ENCODE measurements at regions not wholly inside any gene's neighbourhood (a gene's known extent, or its start where the extent isn't known, plus 50 kb on each side); places are given as distances from the start of the nearest gene placed in this dataset.

DNA sequence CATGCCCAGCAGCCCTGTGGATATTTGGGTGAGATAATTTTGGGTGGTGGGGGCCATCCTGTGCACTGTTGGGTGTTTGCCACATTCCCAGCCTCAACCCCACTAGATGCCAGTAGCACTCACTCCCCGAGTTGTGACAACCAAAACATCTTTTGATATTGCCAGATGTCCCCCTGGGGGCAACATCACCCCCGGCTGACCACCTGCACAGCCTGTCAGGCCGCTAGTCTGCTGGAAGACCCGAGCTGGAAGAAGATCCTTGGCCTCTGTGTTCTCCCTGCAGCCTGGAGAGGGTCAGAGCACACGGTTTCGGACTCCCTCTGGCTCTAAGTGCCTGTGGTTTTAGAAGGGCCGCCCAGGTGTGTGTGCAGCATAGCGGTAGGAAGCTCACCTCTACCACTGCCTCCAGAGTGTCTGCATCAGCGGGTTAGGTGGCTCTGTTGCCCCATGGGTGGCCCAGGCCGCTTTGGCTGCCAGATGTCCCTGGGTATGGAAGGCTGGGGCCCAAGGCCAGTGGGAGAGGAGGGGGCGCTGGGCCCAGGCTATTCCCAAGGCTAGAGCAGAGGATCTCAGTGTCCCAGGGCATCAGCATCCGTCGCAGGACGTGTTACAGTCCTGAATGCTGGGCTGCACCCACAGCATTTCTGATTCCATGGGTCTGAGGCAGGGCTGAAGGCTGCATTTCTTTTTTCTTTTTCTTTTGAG lies 195.8 kb upstream of the GSE1 start:
- intact Hi-C loops (cut with DNase I; ENCODE audit: low total_unique reads): no loop called here
- 94 to 95% methylated on average over 10 to 13 of the region's 14 CpGs for WGBS, 2 donors
- TF ChIP-seq, protein P1, sequence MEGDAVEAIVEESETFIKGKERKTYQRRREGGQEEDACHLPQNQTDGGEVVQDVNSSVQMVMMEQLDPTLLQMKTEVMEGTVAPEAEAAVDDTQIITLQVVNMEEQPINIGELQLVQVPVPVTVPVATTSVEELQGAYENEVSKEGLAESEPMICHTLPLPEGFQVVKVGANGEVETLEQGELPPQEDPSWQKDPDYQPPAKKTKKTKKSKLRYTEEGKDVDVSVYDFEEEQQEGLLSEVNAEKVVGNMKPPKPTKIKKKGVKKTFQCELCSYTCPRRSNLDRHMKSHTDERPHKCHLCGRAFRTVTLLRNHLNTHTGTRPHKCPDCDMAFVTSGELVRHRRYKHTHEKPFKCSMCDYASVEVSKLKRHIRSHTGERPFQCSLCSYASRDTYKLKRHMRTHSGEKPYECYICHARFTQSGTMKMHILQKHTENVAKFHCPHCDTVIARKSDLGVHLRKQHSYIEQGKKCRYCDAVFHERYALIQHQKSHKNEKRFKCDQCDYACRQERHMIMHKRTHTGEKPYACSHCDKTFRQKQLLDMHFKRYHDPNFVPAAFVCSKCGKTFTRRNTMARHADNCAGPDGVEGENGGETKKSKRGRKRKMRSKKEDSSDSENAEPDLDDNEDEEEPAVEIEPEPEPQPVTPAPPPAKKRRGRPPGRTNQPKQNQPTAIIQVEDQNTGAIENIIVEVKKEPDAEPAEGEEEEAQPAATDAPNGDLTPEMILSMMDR (IDR thresholded peaks at IDR 0.05): no peak
- no peak for TF ChIP-seq POLR2A (IDR thresholded peaks at IDR 0.05)

DNA sequence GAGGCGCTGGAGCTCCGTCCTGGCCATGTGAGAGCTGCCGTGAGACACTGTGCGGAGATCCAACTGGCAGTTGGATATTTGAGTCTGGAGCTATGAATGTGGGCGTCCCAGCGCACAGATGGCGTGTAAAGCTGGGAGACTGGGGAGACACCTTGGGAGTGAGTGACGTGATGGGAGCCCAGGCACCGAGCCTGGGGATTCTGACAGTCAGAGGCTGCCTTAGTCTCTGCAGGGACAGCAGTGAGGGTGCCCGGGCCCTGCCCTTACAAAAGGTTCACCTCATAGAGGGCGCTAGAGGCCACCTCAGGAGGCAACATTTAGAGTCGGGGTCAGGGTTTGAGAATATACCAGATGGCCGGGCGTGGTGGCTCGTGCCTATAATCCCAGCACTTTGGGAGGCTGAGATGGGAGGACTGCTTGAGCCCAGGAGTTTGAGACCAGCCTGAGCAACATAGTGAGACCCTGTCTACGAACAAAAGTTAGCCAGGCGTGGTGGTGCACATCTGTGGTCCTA lies 194.1 kb upstream of the GSE1 start:
- WGBS, 2 donors: 89 to 90% methylated on average over 17 of the region's 17 CpGs
- no peak overlapping the region for H3K4me3 ChIP-seq (ENCODE audit: low read depth, poor library complexity, severe bottlenecking)
- intact Hi-C loops (cut with DNase I; ENCODE audit: low total_unique reads): no loop called here
- peak in 1 of 2 donors; percentile 77 for DNase-seq (ENCODE audit: low spot score in 2 of 2)
- TF ChIP-seq POLR2A (IDR thresholded peaks at IDR 0.05): no peak
- TF ChIP-seq, protein P1 (IDR thresholded peaks at IDR 0.05): no peak

More for the DNA sequence above, 195.8 kb upstream of the GSE1 start:
- DNase-seq (ENCODE audit: low spot score in 2 of 2): peak in 1 of 2 donors; percentile 74
- H3K4me3 ChIP-seq (ENCODE audit: low read depth, poor library complexity, severe bottlenecking): no peak overlapping the region

GRCh38 chr16:85419503-85420408 lies 193.4 kb upstream of the GSE1 start:
- TF ChIP-seq POLR2A (IDR thresholded peaks at IDR 0.05): no peak
- intact Hi-C loops (cut with DNase I; ENCODE audit: low total_unique reads): no loop called here
- H3K4me3 ChIP-seq (ENCODE audit: low read depth, poor library complexity, severe bottlenecking): no peak overlapping the region
- DNase-seq (ENCODE audit: low spot score in 2 of 2): peak in 1 of 2 donors; percentile 61
- WGBS, 2 donors: 81 to 90% methylated on average over 21 of the region's 21 CpGs

GRCh38 chr16:85420501-85421337 lies 192.4 kb upstream of the GSE1 start:
- H3K4me3 ChIP-seq (ENCODE audit: low read depth, poor library complexity, severe bottlenecking): no peak overlapping the region
- TF ChIP-seq, protein P1 (IDR thresholded peaks at IDR 0.05): peak in 2 of 3 donors; percentile 76 to 85
- no peak for TF ChIP-seq POLR2A (IDR thresholded peaks at IDR 0.05)
- intact Hi-C loops (cut with DNase I; ENCODE audit: low total_unique reads): no loop called here
- 44 to 47% methylated on average over 34 to 36 of the region's 42 CpGs for WGBS, 2 donors
- DNase-seq (ENCODE audit: low spot score in 2 of 2): peak in 1 of 2 donors; percentile 86

- 72 to 73% methylated on average over 20 to 22 of the region's 24 CpGs for whole genome bisulfite sequencing, 2 donors
Measured at GRCh38 chr16:85421338-85422195, 191.6 kb upstream of the GSE1 start.

More at GRCh38 chr16:85421338-85422195, 191.6 kb upstream of the GSE1 start:
- intact Hi-C loops (cut with DNase I; ENCODE audit: low total_unique reads): no loop called here
- DNase-seq (ENCODE audit: low spot score in 2 of 2): no peak
- H3K4me3 ChIP-seq (ENCODE audit: low read depth, poor library complexity, severe bottlenecking): no peak overlapping the region
- no peak for TF ChIP-seq POLR2A (IDR thresholded peaks at IDR 0.05)
- TF ChIP-seq, protein P1 (IDR thresholded peaks at IDR 0.05): no peak

Data from lower leg skin (tissue), 4 donors.